ENCODE measurements at regions not wholly inside any gene's neighbourhood (a gene's known extent, or its start where the extent isn't known, plus 50 kb on each side); places are given as distances from the start of the nearest gene placed in this dataset.
A peak's percentile ranks its signal among the peaks of the same experiment; 100 is the strongest.
"Not testable (repeated sequence)": the region's sequence is repeated elsewhere in the genome, so short reads cannot be mapped to it uniquely, and the experiment has no call there.

DNA sequence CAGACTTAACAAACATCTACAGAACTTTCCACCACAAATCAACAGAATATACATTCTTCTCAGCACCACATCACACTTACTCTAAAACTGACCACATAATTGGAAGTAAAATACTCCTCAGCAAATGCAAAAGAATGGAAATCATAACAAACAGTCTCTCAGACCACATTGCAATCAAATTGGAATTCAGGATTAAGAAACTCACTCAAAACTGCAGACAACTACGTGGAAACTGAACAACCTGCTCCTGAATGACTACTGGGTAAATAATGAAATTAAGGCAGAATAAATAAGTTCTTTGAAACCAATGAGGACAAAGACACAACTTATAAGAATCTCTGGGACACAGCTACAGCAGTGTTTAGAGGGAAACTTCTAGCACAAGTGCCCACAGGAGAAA, 292.7 kb downstream of the RND3 start:
- not testable (repeated sequence) for DNase-seq

DNA sequence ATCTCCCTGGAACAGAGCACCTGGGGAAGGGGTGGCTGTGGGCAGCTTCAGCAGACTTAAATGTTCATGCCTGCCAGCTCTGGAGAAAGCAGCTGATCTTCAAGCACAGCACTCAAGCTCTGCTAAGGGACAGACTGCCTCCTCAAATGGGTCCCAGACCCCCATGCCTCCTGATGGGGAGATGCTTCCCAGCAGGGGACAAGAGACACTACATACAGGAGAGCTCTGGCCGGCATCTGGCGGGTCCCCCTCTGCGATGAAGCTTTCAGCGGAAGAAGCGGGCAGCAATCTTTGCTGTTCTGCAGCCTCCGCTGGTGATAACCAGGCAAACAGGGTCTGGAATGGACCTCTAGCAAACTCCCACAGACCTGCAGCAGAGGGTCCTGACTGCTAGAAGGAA, 294.8 kb downstream of the RND3 start:
- no peak for DNase-seq

DNA sequence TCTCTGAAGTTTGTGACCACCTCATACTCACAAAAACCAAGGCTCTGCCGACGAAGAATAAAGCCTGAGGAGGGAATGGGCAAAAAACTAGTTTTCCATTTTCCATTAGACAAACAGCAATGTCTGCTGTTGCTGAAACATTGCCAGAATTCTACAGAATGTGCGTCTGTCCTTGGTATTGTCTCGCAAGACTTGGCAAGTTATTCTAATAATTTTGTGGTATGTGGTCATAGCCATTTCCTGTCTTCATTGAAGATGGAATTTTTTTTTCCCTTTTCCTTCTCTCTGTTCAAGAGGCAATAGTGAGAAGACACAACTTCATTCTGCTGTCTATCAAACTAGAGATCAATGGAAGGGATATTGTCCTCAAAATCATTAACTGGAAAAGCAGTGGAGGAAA, 296.1 kb downstream of the RND3 start:
- DNase-seq = no peak

DNA sequence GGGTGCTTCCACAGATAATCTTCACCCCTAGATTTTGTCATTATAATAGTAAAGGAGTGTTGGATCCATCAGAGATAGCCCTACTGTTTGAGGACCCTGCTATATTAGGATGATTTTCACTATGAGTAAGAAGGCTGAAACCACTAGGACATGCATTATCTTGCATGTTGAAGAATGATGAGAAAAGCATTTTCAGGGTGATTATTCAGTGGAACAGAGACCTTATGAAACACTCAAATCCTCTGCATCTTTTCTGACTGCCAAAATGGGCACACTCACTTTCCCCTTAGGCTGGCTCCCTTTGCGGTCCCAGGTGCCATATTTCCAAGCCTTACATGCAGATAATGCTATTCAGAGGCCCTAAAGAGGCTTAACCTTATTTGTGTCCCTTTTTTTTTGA, 296.9 kb downstream of the RND3 start:
- DNase-seq = no peak

DNA sequence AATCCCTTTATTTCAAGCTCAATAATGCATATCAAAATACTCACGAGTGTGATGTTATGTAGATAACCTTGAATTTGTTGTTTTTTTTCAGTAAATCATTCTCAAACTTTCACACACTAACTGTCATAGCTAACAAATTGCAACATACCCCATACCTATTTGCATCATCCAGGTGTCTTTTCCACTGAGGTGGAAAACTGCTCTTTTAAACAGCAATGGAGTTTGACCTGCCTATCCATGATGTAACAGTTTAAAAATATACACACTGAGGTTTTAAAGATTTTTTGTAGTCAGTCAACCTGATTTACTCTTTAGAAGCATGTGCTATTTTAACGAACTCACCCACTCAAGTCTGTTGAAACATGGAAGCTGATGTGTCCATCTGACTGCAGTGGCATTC, 298.7 kb downstream of the RND3 start:
- DNase-seq = no peak

DNA sequence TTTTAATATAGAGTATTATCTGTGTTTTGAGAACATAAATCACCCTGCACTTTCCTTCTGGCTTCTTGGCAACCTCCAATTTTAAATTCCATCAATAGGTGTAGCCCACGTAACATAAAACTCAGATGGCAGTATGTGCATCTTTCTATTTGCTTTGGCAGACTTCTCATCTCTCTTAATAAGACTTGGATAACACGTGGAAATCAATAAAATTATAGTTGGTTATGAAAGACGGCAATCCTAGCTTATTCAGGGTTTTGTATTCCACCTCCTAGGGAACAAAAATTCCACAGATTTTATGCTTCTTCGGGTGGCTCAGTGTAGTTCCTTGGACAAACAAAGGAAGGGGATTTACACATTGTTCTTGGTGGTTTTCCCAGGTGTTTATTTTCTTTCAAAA, 299.3 kb downstream of the RND3 start:
- no peak for DNase-seq

DNA sequence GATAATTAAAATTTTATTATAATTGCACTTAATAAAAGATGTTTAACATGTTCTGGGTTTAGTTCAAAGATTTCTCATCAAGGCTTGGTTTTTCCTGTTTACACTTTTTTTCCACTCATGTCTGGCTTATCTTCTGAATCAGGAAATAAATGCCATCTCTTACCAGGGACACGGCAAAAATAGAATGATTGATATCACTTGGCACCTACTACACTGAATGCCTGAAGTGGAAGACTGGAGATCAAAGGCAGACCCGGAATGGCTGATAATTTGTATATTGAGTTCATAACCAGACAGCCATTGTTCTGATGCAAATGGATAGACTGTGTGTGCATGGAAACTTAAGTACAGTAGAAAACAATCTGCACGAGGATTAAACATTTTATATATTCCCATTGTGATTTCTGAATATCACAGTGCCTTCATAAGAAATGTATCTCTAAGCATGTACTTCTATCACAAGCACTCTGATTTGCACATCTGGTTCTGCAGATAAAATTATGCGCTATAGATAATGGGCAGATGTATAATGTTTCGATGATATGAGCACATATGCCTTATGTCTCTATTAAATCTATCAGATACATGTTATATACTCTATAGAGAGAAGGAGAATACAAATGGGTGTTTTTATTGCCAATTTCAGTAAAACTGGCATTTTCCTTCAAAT, 304.8 kb downstream of the RND3 start:
- peak; percentile 45 for DNase-seq

DNA sequence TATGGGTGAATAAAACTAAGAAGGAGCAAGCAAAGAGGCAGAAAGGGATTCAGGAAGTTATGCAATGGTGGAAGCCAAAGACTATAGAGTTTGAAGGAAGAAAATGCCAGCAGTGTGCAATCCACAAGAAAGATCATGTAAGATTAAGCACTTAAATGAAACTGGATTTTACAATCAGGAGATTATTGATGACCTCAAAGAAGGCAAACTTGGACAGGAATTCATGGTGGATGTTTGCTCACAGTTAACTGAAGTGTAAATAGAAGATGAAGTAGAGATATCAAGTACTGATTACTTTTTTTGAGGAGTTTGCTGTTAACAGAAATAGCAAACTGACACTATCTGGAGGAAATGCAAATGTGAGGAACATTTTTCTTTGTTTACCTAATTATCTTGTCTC, 308.9 kb downstream of the RND3 start:
- no peak for DNase-seq

DNA sequence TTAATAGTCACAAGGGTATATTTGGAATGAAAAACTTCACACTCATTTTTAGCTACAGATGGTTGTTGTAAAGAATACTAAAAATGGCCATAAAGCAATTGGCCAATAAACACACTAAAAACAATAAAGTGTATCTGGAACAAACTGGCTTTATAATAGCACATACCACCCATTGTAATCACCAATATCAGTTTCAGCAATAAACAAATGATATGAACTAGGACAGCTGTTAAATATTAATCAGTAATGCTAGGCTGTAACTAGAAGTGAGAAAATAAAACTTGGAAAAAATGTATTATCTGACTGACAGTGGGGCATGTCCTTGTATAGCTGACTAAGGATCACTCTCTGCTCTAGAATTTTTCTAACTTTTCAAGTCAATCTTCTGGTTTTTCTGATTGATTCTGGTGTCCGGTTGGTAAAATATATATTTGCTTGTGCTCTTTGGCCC, 312.5 kb downstream of the RND3 start:
- no peak for DNase-seq

DNA sequence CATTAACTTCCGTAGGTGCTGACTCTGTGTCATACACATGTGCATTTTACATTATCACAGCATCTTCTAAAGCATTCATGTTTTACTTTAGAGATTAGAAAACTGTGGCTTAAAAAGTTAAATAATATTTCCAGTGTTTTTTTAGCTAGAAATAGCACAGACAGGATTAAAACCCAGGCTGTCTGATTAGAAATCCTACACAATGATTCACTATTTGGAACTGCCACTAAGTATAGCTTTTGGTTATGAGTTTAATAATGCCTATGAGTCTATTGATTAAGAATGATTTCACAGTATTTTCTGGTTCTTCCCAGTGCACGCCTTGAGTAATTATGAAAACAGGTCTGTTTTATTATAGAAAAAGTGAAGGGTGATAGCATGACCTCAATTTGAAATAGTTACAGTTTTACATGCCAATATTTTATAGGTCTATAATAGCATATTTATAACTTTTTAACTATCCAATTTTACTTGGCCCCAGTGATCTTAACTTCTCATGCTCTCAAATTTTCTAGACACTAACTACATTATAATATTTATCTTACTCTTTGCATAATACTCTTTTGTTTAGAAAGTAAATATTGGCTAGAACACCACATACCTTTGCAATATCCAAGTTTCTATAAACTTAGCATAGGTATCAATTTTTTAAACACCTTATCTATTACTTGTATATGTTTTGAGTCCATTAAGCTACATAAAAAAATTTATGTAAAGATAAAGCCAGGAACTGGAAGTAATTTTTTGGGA, 313.2 kb downstream of the RND3 start:
- no peak for DNase-seq

DNA sequence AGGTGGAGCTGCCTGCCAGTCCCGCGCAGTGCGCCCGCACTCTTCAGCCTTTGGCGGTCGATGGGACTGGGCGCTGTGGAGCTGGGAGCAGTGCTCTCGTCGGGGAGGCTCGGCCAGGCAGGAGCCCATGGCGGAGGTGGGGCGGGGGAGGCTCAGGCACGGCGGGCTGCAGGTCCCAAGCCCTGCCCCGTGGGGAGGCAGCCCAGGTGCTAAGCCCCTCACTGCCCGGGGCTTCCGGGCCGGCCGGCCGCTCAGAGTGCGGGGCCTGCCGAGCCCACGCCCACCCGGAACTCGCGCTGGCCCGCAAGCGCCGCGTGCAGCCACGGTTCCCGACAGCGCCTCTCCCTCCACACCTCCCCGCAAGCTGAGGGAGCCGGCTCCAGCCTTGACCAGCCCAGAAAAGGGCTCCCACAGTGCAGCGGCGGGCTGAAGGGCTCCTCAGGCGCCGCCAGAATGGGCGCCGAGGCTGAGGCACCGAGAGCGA, 316.4 kb downstream of the RND3 start:
- DNase-seq = no peak

DNA sequence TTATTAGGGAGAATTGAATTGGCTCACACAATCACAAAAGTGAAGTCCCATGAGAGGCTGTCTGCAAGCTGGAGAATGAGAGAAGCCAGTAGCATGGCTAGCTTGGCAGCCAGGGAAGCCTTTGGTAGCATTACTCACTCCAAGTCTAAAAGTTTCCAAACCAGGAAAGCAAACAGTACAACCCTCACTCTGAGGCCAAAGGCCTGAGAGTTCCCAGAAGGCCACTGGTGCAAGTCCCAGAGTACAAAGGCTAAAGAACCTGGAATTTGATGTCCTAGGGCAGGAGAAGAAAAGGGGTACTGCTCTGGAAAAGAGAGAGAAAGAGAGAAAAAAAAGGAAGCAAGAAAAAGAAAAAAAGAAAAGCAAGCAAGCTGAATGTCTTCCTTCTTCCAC, 318.2 kb downstream of the RND3 start:
- no peak for DNase-seq

DNA sequence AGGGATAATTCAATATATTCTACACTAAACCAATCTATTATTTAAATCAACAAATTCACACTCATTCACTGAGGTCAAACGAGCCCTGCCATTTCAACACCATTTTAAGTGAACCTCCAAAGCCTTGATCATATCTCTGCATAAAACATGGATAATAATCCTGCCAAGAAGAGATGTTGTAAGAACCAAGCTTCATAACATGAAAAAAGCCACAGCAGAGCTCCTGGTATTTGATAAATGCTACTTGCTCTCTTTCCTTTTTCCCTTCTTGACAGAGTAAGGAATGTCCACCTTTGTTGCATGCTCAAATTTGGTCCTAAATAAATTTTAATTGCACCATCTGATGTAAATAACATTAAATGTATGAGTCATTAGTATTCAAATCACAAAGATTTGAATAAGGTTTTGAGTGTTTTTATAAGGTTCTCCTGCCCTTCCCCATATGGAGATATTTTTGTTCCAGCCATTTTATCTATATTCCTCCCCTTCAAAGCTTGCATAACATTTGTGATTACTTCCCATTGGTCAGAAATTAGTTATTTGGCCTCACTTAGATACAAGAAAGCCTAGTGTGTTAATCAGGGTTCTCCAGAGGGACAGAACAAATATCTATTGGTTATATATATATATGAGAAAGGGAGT, 318.8 kb downstream of the RND3 start:
- no peak for DNase-seq

DNA sequence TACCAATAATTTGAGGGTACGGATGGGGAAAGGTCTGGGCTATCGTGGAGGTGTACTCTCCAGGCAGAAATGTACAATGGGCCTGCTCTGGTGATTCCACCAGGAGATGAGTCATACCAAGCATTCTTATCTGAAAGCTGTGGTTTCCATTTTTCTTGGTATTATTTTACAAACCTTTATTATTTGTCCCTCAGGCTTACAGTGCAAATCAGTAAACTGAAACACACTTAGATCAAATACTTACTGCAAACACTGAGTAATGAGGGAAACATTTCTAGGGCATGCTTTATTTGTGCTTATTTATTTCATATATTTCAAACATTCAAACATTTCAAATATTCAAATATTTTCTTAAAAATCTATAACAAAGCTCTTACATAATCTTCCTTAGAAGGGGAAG, 319.8 kb downstream of the RND3 start:
- DNase-seq = no peak

DNA sequence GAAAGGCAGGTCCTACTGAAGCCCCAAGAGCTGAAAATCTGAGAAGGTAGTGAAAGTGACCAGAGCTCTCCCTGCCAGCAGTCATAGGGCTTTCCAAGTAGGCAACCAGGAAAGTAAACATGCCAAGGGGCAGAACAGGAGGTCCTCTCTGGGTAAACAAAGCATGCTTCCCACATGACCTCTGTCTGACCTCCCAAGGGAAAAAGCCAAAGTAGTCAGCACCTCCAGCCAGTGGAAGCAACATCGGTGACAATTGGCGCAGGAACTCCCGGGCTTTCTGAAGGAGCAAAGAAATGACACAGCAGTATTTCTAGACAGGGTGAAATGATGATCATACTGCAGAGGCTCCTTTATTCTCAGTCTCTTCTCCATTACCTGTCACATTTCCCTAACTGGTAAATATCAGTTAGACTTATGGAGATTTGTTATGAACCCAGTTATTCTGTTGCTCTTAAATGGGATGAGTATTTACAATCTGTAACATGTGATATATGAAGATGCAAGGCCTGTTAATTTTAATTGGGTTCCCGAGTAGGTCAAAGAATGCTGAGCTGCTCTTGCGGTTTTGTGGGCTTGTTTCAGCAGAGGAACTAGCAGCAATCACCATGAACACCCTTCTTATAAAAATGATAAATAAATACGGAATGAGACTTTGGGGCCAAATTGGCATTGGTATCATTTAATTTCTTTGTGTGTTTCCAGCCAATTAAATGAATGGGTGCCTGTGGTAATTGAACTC, 321.0 kb downstream of the RND3 start:
- no peak for DNase-seq

DNA sequence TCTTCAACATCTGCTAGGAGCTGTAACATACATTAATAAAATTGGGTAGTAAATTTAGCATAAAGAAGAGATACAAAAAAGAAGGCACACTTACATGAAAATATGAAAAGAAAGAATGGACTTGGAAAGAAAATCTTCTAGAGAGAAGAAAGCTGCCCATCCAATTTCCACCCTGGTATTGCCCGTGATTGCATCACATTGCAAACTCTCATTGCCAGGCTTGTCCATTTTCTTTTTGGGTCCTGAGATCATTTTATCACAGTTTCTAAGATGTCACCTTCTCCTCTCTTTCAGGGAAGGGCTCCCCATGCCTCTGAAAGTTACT, 321.5 kb downstream of the RND3 start:
- no peak for DNase-seq

DNA sequence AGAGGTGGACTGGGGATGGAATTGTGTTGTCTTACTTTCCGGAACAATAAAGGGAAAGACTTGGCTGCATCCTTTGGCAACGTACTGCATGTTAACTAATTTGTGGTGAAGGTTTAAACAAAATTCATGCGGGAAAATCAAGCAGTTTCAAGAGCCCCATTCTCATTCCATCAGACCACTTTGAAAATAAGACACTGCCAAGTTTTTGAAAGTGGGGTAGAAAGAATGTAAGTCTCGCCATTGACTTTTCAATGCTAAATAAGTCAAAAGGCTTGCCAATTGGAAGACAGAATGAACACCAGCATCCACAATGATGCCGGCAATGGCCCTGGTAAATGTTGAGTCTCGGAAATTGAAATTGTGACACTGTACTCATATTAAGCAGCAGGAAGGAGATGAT, 322.0 kb downstream of the RND3 start:
- no peak for DNase-seq

DNA sequence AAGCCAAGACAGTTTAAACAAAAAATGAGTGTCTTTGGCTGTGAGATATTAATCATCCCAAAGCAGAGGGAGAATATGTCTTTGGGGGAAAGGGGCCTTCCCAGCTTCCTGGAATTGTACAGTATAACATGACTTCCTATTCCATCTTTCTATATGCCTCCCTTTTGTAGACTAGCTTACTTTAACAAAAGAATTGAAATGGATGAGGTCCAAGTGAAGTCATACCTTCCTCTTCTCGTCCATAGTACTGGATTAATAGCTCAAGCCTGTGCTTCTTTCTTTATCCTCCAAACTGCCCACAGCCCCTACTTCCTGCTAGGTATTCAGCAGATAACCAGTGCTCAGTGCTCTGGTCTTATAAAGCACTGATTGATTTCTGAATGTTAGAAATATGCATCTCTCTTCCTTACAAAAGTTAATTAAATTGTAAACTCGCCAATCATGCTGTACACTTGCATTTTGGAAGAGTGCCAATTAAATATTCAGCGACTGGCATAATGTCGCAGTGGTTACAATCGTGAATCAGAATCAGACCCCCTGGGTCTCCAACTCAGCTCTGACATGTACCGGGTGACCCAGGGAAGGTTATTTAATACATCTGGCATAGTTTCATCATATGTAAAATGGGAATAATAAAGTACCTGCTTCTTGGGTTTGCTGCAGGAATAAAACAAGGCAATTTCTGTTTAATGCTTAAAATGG, 325.1 kb downstream of the RND3 start:
- DNase-seq = no peak

DNA sequence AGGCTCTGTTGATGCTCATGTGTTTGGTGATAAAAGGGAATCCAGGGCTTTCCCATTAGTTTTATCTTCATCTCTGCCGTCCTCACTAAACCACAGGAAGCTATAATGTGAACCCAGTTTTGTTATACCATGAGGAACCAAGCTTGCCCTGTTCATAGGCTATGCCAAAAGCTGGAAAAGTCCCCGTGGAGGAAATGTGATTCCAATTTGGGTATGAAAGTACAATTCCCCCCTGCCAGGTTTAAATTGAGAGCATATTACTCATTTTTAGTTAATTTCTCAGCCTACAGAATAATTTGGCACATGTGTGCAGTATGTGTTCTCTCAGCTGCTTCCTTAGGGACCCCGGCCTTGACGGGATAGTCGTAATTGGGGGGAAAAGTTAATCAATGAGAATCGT, 327.4 kb downstream of the RND3 start:
- no peak for DNase-seq

DNA sequence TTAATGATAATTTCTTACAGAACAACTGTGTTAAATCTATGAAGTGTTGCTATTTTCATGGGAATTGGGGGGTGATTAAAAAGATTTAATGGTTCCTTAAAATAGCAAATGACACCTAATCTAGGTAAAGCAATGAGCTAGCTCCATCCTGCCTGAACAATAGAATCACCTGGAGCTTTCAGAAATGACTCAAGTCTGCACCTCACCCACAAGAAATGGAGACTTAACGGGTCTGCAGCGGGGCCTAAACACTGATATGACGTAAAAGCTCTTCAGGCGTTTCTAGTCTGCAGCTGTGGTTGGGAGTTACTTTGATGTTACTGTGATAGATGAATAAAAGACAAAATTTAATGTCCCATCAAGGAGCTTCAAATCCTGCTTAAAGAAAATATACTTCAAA, 328.2 kb downstream of the RND3 start:
- no peak for DNase-seq

DNA sequence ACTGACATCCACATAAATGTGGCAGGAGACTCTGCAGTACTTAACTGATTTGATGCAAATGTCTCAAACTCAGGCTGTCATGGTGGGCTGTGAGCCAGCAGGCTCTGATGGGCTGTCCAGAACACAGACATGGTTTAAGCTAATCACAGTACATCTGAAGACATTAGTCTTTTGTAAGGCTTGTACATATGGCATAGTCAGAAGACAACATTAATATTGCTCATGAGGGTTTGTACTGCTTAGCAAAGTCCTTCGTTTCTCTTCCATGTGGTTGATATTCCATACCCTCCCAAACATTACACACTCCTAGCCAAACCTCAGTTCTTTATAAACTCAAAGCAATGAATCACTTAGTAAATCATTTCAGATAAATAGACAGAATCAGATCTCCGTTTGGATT, 330.6 kb downstream of the RND3 start:
- no peak for DNase-seq

DNA sequence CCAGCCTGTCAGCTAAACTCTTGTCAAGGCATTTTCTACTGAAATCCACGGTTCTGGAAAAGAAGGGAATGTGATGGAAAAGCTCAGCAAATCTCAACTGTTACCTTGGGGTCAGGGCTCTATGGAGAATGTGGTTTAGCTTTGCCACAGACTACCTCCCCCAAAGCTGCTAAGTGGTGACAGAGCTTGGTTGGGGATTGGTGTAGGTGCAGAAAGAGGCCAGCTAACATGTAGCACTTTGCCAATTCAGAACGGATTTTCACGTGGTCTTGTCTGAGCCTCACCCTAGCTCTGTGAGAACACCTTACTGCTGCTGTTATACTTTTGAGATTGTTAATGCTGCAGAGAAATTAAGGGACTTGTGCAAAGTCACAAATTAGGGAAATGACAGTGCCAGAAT, 331.1 kb downstream of the RND3 start:
- DNase-seq = no peak

DNA sequence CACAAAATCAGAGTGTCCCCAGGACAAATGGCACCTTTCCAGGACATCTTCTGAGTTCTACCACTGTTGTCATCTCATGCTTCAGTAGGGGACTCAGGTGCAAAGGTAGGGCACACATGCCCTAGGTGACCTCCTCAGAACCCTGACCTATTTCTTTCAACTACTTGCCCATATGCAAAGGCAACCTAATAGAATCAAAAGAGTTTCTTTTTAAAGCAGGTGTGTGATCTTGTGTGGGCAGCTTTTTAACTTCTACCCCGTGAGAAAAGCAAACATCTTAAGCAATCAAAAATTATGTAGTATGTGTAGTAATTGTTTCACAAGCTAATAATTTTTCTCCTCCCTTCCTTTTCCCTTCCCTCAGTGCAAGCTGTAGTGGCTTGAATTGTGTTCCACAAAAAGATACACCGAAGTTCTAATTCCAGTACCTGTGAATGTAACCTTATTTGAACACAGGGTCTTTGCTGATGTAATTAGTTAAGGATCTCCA, 333.1 kb downstream of the RND3 start:
- no peak for DNase-seq
